Caco-2 (cell line): ENCODE measurements at regions not wholly inside any gene's neighbourhood (a gene's known extent, or its start where the extent isn't known, plus 50 kb on each side); places are given as distances from the start of the nearest gene placed in this dataset.

Experiments
- BruUV-seq: library from RNA; stranded (reverse); fragments of 400-500 nt; replicated peaks from 2 replicates; lab custom pipeline; 2021; lab: Mats Ljungman, UMichigan
- CTCF ChIA-PET: fragments of 300-600 bp; sonication (Branson Sonifier 250); formaldehyde crosslinking; loops from one replicate; lab custom pipeline; 2022; ENCODE audit warnings: antibody characterized with exemption; lab: Charles Lee
- POLR2A ChIA-PET: fragments of 300-600 bp; sonication (Branson Sonifier 250); formaldehyde crosslinking; loops from one replicate; lab custom pipeline; 2022; ENCODE audit warnings: antibody characterized with exemption; lab: Charles Lee
- DNase-seq, 2 experiments: peaks; one replicate each; pipeline versions ENCODE4 v3.0.0 to v3.0.0-alpha.2; 2020 to 2022
- H3K27me3 ChIP-seq: replicated peaks from 2 replicates; pipeline ENCODE4 v1.6.0; 2011; ENCODE audit warnings: low read length; ENCODE audit not compliant: control insufficient read depth, insufficient read depth
- H3K36me3 ChIP-seq: 2 replicates; pipeline ENCODE4 v1.5.1; 2011; ENCODE audit warnings: low read length; ENCODE audit not compliant: control insufficient read depth, insufficient read depth
- H3K4me1 ChIP-seq: fragments of 250-450 bp; sonication (Bioruptor Pico); 2 replicates; pipeline ENCODE4 v1.5.1; 2020; ENCODE audit warnings: mild to moderate bottlenecking
- H3K4me3 ChIP-seq: 2 replicates; pipeline ENCODE4 v1.5.1; 2011; ENCODE audit warnings: low read depth, mild to moderate bottlenecking, control low read depth, low read length
- H3K9me3 ChIP-seq: fragments of 250-450 bp; sonication (Bioruptor Pico); 2 replicates; pipeline ENCODE4 v1.5.1; 2020; ENCODE audit warnings: mild to moderate bottlenecking, moderate library complexity
- H3K27ac Mint-ChIP-seq: one replicate; pipeline ENCODE4 v1.8.0; 2022; ENCODE audit warnings: mixed read lengths; ENCODE audit not compliant: unreplicated experiment
- H3K27me3 Mint-ChIP-seq: one replicate; pipeline ENCODE4 v1.8.0; 2022; ENCODE audit warnings: mixed read lengths; ENCODE audit not compliant: insufficient read depth, unreplicated experiment
- H3K36me3 Mint-ChIP-seq: one replicate; pipeline ENCODE4 v1.8.0; 2022; ENCODE audit warnings: mild to moderate bottlenecking, mixed read lengths; ENCODE audit not compliant: insufficient read depth, unreplicated experiment
- H3K4me1 Mint-ChIP-seq: one replicate; pipeline ENCODE4 v1.8.0; 2022; ENCODE audit warnings: low read depth, mixed read lengths; ENCODE audit not compliant: unreplicated experiment
- H3K4me3 Mint-ChIP-seq: one replicate; pipeline ENCODE4 v1.8.0; 2022; ENCODE audit warnings: mild to moderate bottlenecking, moderate library complexity, mixed read lengths; ENCODE audit not compliant: unreplicated experiment
- H3K9me3 Mint-ChIP-seq: one replicate; pipeline ENCODE4 v1.8.0; 2022; ENCODE audit warnings: mixed read lengths; ENCODE audit not compliant: unreplicated experiment
- intact Hi-C: fragments of 100-400 bp; cut with micrococcal nuclease; formaldehyde crosslinking; loops from one replicate; pipeline ENCODE4 v1.10.0; 2022; ENCODE audit not compliant: unreplicated experiment
- TF ChIP-seq, protein P1 (sequence below), 2 experiments: fragments of 200-600 bp in 1 of 2; IDR thresholded peaks; 1 replicate in 1 of 2; 2 replicates in 1 of 2; pipeline versions ENCODE4 v1.5.1 to v1.8.0; 2011 to 2022; ENCODE audit warnings: antibody characterized with exemption in 1 of 2, control low read depth in 1 of 2, inconsistent platforms in 1 of 2, low read depth in 1 of 2, low read length in 1 of 2, mild to moderate bottlenecking in 1 of 2, moderate library complexity in 1 of 2; ENCODE audit not compliant: insufficient read depth in 1 of 2, severe bottlenecking in 1 of 2, unreplicated experiment in 1 of 2

DNA sequence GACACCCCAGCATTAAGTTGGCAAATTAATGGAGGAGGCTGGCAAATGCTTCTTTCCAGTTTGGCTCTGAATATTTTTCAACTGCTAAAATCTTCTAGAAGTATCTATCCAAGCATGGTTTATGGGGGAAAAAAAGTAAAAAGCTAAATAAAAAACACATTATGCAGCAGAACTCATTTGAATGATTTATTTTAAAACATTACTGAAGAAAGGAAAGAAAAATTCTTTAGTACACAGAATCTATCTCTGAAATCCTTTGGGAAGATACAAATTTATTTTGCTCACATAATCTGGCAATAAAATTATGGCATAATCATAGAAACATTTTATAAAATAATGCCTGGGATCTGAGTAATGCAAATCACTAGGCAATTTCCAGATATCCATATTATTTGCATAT, 328.1 kb upstream of the MON1B start:
- Mint-ChIP-seq H3K27ac (no peak overlapping the region), H3K36me3 (no peaks in the 10 kb centered on the region), H3K27me3 (peaks cover 15% of the 10 kb centered on the region), H3K9me3 (no peaks in the 10 kb centered on the region), H3K4me1 (no peaks in the 10 kb centered on the region), H3K4me3 (no peak overlapping the region)
- H3K36me3 ChIP-seq, result no peaks in the 10 kb centered on the region
- no peak overlapping the region for H3K4me3 ChIP-seq
- H3K4me1 ChIP-seq, result no peaks in the 10 kb centered on the region
- no peaks in the 10 kb centered on the region for H3K9me3 ChIP-seq
- no peaks in the 10 kb centered on the region for H3K27me3 ChIP-seq
- ChIA-PET POLR2A (no interaction called here), CTCF (no interaction called here)
- no TSS peak for BruUV-seq
- DNase-seq, result no peak
- intact Hi-C loops, result no loop called here
- TF ChIP-seq, protein P1, sequence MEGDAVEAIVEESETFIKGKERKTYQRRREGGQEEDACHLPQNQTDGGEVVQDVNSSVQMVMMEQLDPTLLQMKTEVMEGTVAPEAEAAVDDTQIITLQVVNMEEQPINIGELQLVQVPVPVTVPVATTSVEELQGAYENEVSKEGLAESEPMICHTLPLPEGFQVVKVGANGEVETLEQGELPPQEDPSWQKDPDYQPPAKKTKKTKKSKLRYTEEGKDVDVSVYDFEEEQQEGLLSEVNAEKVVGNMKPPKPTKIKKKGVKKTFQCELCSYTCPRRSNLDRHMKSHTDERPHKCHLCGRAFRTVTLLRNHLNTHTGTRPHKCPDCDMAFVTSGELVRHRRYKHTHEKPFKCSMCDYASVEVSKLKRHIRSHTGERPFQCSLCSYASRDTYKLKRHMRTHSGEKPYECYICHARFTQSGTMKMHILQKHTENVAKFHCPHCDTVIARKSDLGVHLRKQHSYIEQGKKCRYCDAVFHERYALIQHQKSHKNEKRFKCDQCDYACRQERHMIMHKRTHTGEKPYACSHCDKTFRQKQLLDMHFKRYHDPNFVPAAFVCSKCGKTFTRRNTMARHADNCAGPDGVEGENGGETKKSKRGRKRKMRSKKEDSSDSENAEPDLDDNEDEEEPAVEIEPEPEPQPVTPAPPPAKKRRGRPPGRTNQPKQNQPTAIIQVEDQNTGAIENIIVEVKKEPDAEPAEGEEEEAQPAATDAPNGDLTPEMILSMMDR (IDR thresholded peaks at IDR 0.05; ENCODE audit: insufficient read depth in 1 of 2, low read depth in 1 of 2, low read length in 1 of 2, severe bottlenecking in 1 of 2, unreplicated experiment in 1 of 2), result no peak

DNA sequence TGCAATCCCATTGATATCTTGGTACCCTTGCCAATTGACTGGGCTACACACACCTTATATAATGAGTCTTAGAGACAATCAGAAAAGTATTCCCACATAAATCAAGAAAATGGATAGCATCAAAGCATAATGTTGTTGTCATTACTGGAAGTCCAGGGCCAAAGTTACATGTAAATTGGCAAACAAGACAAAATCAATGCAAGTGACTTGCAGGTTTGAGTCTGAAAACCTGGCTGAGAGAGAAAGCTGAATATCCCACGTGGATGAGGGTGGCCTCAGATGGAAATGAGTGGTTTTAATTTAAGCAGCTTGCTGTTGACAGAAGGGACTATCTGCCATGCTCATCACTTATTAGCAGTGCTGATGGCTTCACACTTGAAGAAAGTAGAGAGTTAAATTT, 324.0 kb upstream of the MON1B start:
- Histone ChIP-seq H3K27me3 (no peaks in the 10 kb centered on the region), H3K4me3 (no peak overlapping the region), H3K9me3 (no peaks in the 10 kb centered on the region), H3K4me1 (no peaks in the 10 kb centered on the region), H3K36me3 (no peaks in the 10 kb centered on the region)
- Mint-ChIP-seq H3K27me3 (peaks cover 11% of the 10 kb centered on the region), H3K4me3 (no peak overlapping the region), H3K4me1 (no peaks in the 10 kb centered on the region), H3K9me3 (no peaks in the 10 kb centered on the region), H3K36me3 (no peaks in the 10 kb centered on the region), H3K27ac (no peak overlapping the region)
- no TSS peak for BruUV-seq
- intact Hi-C loops, result no loop called here
- TF ChIP-seq, protein P1 (IDR thresholded peaks at IDR 0.05; ENCODE audit: insufficient read depth in 1 of 2, low read depth in 1 of 2, low read length in 1 of 2, severe bottlenecking in 1 of 2, unreplicated experiment in 1 of 2), result no peak
- ChIA-PET CTCF (no interaction called here), POLR2A (no interaction called here)
- DNase-seq, result no peak

DNA sequence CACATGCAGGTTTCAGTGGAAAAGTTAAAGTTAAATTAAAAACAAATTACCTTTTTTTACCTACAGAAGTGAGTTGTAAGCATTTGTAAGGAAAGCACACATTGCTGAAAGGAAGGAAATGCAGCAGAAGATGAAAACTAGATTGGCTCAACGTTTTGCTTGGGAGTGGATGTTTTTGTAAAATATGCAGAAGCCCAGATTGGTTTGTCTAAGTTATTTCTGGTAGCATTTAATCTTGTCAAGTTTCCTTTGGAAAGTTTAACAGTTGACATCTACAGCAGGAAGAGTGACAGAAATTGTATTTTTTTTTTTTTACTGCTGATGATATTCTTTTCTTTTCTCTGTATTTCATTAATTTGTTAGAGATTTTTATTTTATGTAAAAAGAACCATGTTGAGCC, 315.1 kb upstream of the MON1B start:
- H3K4me1 ChIP-seq, result no peaks in the 10 kb centered on the region
- Mint-ChIP-seq H3K27me3 (peaks cover 7% of the 10 kb centered on the region), H3K36me3 (no peaks in the 10 kb centered on the region), H3K9me3 (no peaks in the 10 kb centered on the region), H3K4me3 (no peak overlapping the region), H3K4me1 (no peaks in the 10 kb centered on the region), H3K27ac (no peak overlapping the region)
- no peaks in the 10 kb centered on the region for H3K27me3 ChIP-seq
- intact Hi-C loops, result no loop called here
- TF ChIP-seq, protein P1 (IDR thresholded peaks at IDR 0.05; ENCODE audit: insufficient read depth in 1 of 2, low read depth in 1 of 2, low read length in 1 of 2, severe bottlenecking in 1 of 2, unreplicated experiment in 1 of 2), result no peak
- DNase-seq, result no peak
- H3K9me3 ChIP-seq, result no peaks in the 10 kb centered on the region
- ChIA-PET POLR2A (no interaction called here), CTCF (interaction anchor here (0.5 kb wide), 1 partner anchor 710 kb away, joined by 3 read pairs; no protein-coding TSS in a partner anchor)
- H3K36me3 ChIP-seq, result no peaks in the 10 kb centered on the region
- H3K4me3 ChIP-seq, result no peak overlapping the region
- no TSS peak for BruUV-seq
